ENCODE measurements at regions not wholly inside any gene's neighbourhood (a gene's known extent, or its start where the extent isn't known, plus 50 kb on each side); places are given as distances from the start of the nearest gene placed in this dataset.

DNA sequence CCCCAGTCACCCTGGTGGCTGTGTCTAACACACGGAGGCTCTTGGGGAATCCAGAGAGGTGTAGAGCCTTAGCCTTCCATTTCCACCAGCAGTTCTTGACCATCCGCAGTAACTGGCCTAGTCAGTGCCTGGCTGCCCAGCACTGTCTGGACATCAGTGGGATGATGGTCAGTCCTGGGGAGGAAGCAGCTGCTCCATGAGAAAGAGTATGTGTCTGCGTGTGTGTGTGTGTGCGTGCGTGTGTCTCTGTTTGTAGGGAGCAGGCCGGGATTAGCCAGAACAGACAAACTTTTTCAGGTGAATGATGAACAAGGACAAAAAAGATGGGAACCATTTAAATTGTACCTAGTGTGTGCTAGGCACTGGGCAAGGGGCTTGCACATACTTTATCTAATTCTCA is 109.3 kb upstream of the SYT13 start:
- TF ChIP-seq LEF1 (IDR thresholded peaks at IDR 0.05; ENCODE audit: borderline replicate concordance) (no peak), FOXA1 (IDR thresholded peaks at IDR 0.05) (no peak), ZNF384 (IDR thresholded peaks at IDR 0.05) (no peak), L3MBTL2 (conservative IDR thresholded peaks at IDR 0.05) (no peak), FOXM1 (IDR thresholded peaks at IDR 0.05; ENCODE audit: borderline replicate concordance) (no peak), PKNOX1 (IDR thresholded peaks at IDR 0.05) (no peak), HDGF (IDR thresholded peaks at IDR 0.05; ENCODE audit: borderline replicate concordance) (no peak), SUZ12 (IDR thresholded peaks at IDR 0.05) (no peak), FOXK2 (IDR thresholded peaks at IDR 0.05) (no peak)
